ENCODE measurements at regions not wholly inside any gene's neighbourhood (a gene's known extent, or its start where the extent isn't known, plus 50 kb on each side); places are given as distances from the start of the nearest gene placed in this dataset.

GRCh38 chr12:76226397-76226796 is 121.8 kb downstream of the BBS10 start:
- Histone ChIP-seq H3K4me3 (ENCODE audit: low read length) (no peak overlapping the region), H3K9me3 (ENCODE audit: control insufficient read depth in 1 of 2, insufficient read depth in 1 of 2, low read length in 2 of 2) (no peaks in the 10 kb centered on the region), H3K27ac (ENCODE audit: low read depth in 1 of 2, low read length in 2 of 2) (no peak overlapping the region), H3K27me3 (ENCODE audit: control insufficient read depth in 1 of 2, insufficient read depth in 2 of 2, low read length in 2 of 2) (no peaks in the 10 kb centered on the region), H3K4me1 (ENCODE audit: insufficient read depth, low read length) (no peaks in the 10 kb centered on the region), H3K36me3 (ENCODE audit: insufficient read depth, low read length) (no peaks in the 10 kb centered on the region)
- intact Hi-C loops (cut with DNase I, micrococcal nuclease) = no loop called here
- ChIA-PET CTCF (interaction anchor here (1.2 kb wide), 1 partner anchor 10 kb away, joined by 4 read pairs; no protein-coding TSS in a partner anchor), POLR2A (no interaction called here)
- Mint-ChIP-seq H3K4me3 (no peak overlapping the region), H3K27ac (no peak overlapping the region), H3K36me3 (ENCODE audit: low read depth) (no peaks in the 10 kb centered on the region), H3K9me3 (no peaks in the 10 kb centered on the region), H3K27me3 (peaks cover 5% of the 10 kb centered on the region), H3K4me1 (ENCODE audit: low read depth) (no peaks in the 10 kb centered on the region)
- ATAC-seq (ENCODE audit: poor library complexity) = no peak
- no peak for DNase-seq
- TF ChIP-seq CTCF (IDR thresholded peaks at IDR 0.05) = no peak

GRCh38 chr12:76223869-76224268 is 124.3 kb downstream of the BBS10 start:
- POLR2A ChIA-PET = no interaction called here
- Histone ChIP-seq H3K27ac (ENCODE audit: low read depth in 1 of 2, low read length in 2 of 2) (no peak overlapping the region), H3K4me3 (ENCODE audit: low read length) (no peak overlapping the region), H3K27me3 (ENCODE audit: control insufficient read depth in 1 of 2, insufficient read depth in 2 of 2, low read length in 2 of 2) (no peaks in the 10 kb centered on the region), H3K4me1 (ENCODE audit: insufficient read depth, low read length) (no peaks in the 10 kb centered on the region), H3K36me3 (ENCODE audit: insufficient read depth, low read length) (no peaks in the 10 kb centered on the region), H3K9me3 (ENCODE audit: control insufficient read depth in 1 of 2, insufficient read depth in 1 of 2, low read length in 2 of 2) (no peaks in the 10 kb centered on the region)
- Mint-ChIP-seq H3K27ac (no peak overlapping the region), H3K4me1 (ENCODE audit: low read depth) (no peaks in the 10 kb centered on the region), H3K4me3 (no peak overlapping the region), H3K36me3 (ENCODE audit: low read depth) (no peaks in the 10 kb centered on the region), H3K9me3 (no peaks in the 10 kb centered on the region), H3K27me3 (no peaks in the 10 kb centered on the region)
- DNase-seq (no peak), ATAC-seq (ENCODE audit: poor library complexity) (no peak)
- CTCF ChIA-PET = no interaction called here
- TF ChIP-seq CTCF (IDR thresholded peaks at IDR 0.05) = no peak
- intact Hi-C loops (cut with DNase I, micrococcal nuclease) = no loop called here

GRCh38 chr12:76220980-76221379 is 127.2 kb downstream of the BBS10 start:
- H3K4me3 ChIP-seq (ENCODE audit: low read length) = no peak overlapping the region
- no peaks in the 10 kb centered on the region for H3K4me1 ChIP-seq (ENCODE audit: insufficient read depth, low read length)
- no peak for ATAC-seq (ENCODE audit: poor library complexity)

More at GRCh38 chr12:76220980-76221379, 127.2 kb downstream of the BBS10 start:
- no peaks in the 10 kb centered on the region for H3K27me3 ChIP-seq (ENCODE audit: control insufficient read depth in 1 of 2, insufficient read depth in 2 of 2, low read length in 2 of 2)
- intact Hi-C loops (cut with DNase I, micrococcal nuclease) = no loop called here
- no peaks in the 10 kb centered on the region for H3K9me3 ChIP-seq (ENCODE audit: control insufficient read depth in 1 of 2, insufficient read depth in 1 of 2, low read length in 2 of 2)
- no peaks in the 10 kb centered on the region for H3K36me3 Mint-ChIP-seq (ENCODE audit: low read depth)
- no peaks in the 10 kb centered on the region for H3K27me3 Mint-ChIP-seq
- no peak overlapping the region for H3K4me3 Mint-ChIP-seq
- no peak for DNase-seq
- no peaks in the 10 kb centered on the region for H3K4me1 Mint-ChIP-seq (ENCODE audit: low read depth)
- CTCF ChIA-PET = interaction anchor here (0.9 kb wide), 1 partner anchor 12 kb away, joined by 3 read pairs; no protein-coding TSS in a partner anchor
- POLR2A ChIA-PET = no interaction called here
- H3K9me3 Mint-ChIP-seq = no peaks in the 10 kb centered on the region
- TF ChIP-seq CTCF (IDR thresholded peaks at IDR 0.05) = no peak
- no peak overlapping the region for H3K27ac ChIP-seq (ENCODE audit: low read depth in 1 of 2, low read length in 2 of 2)
- no peak overlapping the region for H3K27ac Mint-ChIP-seq
- H3K36me3 ChIP-seq (ENCODE audit: insufficient read depth, low read length) = no peaks in the 10 kb centered on the region
